Adrenal gland (tissue), 9 donors: ENCODE measurements at regions not wholly inside any gene's neighbourhood (a gene's known extent, or its start where the extent isn't known, plus 50 kb on each side); places are given as distances from the start of the nearest gene placed in this dataset.

Experiments used
- DNase-seq, 7 donors: peaks; one replicate each; pipeline ENCODE4 v3.0.0-alpha.2; 2019 to 2020
- H3K27ac ChIP-seq, 5 donors: fragments of 200-600 bp; sonication (generic) in 4 of 5; 1 replicate in 3 of 5; 2 replicates in 2 of 5; pipeline versions ENCODE4 v1.5.1 to v1.8.0; 2016 to 2020; ENCODE audit warnings: mild to moderate bottlenecking in 1 of 5
- H3K27me3 ChIP-seq: fragments of 200-600 bp; 2 replicates; pipeline ENCODE4 v1.8.0; 2021
- H3K36me3 ChIP-seq, 2 donors: fragments of 200-600 bp; replicated peaks in 1 of 2; 1 replicate in 1 of 2; 2 replicates in 1 of 2; pipeline versions ENCODE4 v1.5.1 to v1.8.0; 2018 to 2022
- H3K4me1 ChIP-seq, 2 donors: fragments of 200-600 bp; replicated peaks in 1 of 2; 1 replicate in 1 of 2; 2 replicates in 1 of 2; pipeline versions ENCODE4 v1.5.1 to v1.8.0; 2018 to 2021
- H3K4me3 ChIP-seq, 4 donors: fragments of 200-600 bp; sonication (generic) in 3 of 4; one replicate each; pipeline ENCODE4 v1.5.1; 2016 to 2018
- H3K9me3 ChIP-seq, 3 donors: fragments of 200-600 bp; sonication (generic) in 1 of 3; replicated peaks in 1 of 3; 1 replicate in 2 of 3; 2 replicates in 1 of 3; pipeline versions ENCODE4 v1.5.1 to v1.8.0; 2016 to 2021
- CTCF ChIP-seq, 6 experiments: fragments of 450-650 bp in 4 of 6; fragments of 200-600 bp in 2 of 6; sonication (generic) in 1 of 6; IDR thresholded peaks; 1 replicate in 5 of 6; 2 replicates in 1 of 6; pipeline versions ENCODE4 v1.5.1 to v1.8.0; 2016 to 2021; ENCODE audit warnings: antibody characterized with exemption in 6 of 6, mild to moderate bottlenecking in 2 of 6, moderate library complexity in 1 of 6
- POLR2A ChIP-seq, 2 donors: fragments of 450-650 bp; IDR thresholded peaks; one replicate each; pipeline ENCODE4 v1.6.1; 2017; ENCODE audit warnings: antibody characterized with exemption in 2 of 2, mild to moderate bottlenecking in 2 of 2, moderate library complexity in 1 of 2
- WGBS, 4 donors: extraction: QIAGEN DNeasy Blood & Tissue Kit in 2 of 4; methylation state at CpG; one replicate each; pipeline versions ENCODE4 v1.1.5 to v1.1.7; 2013 to 2017; 5-methylcytosine and 5-hydroxymethylcytosine counted together
- intact Hi-C, 2 donors: fragments of 100-400 bp; cut with DNase I; formaldehyde crosslinking; loops; one replicate each; pipeline versions ENCODE4 v1.14.1 to v1.15.0; 2022 to 2023
- donor health status: healthy with polysubstance abuse.
- donor health status: Bipolar disorder and iron deficiency.
- donor health status: DM: yes; HTN: yes; CAD: no.
- donor health status: DM: no; HTN: no; CAD: no.
- donor health status: DM: no; HTN: no; CAD: no.

GRCh38 chr21:19246018-19246417 lies 842.4 kb upstream of the TMPRSS15 start:
- no peaks in the 10 kb centered on the region for H3K36me3 ChIP-seq
- 95% methylated on average over 20 of the region's 20 CpGs for WGBS, 4 donors
- H3K4me1 ChIP-seq, result no peaks in the 10 kb centered on the region
- H3K9me3 ChIP-seq, result no peaks in the 10 kb centered on the region
- no peak for DNase-seq
- no peak overlapping the region for H3K4me3 ChIP-seq
- TF ChIP-seq CTCF (IDR thresholded peaks at IDR 0.05), result no peak
- no peak for TF ChIP-seq POLR2A (IDR thresholded peaks at IDR 0.05)
- H3K27ac ChIP-seq, result no peak overlapping the region
- intact Hi-C loops, result no loop called here
- no peaks in the 10 kb centered on the region for H3K27me3 ChIP-seq

GRCh38 chr21:19256934-19257660 lies 853.5 kb upstream of the TMPRSS15 start:
- no peaks in the 10 kb centered on the region for H3K4me1 ChIP-seq
- DNase-seq, result no peak
- H3K36me3 ChIP-seq, result no peaks in the 10 kb centered on the region
- H3K4me3 ChIP-seq, result no peak overlapping the region
- H3K27ac ChIP-seq, result no peak overlapping the region
- H3K9me3 ChIP-seq, result no peaks in the 10 kb centered on the region
- TF ChIP-seq CTCF (IDR thresholded peaks at IDR 0.05), result no peak
- TF ChIP-seq POLR2A (IDR thresholded peaks at IDR 0.05), result no peak
- intact Hi-C loops, result no loop called here
- 76 to 84% (median 80%) methylated on average over 4 of the region's 4 CpGs for WGBS, 4 donors
- H3K27me3 ChIP-seq, result no peaks in the 10 kb centered on the region

- Histone ChIP-seq H3K9me3 (no peaks in the 10 kb centered on the region), H3K4me3 (no peak overlapping the region), H3K36me3 (no peaks in the 10 kb centered on the region), H3K27ac (no peak overlapping the region), H3K27me3 (no peaks in the 10 kb centered on the region), H3K4me1 (no peaks in the 10 kb centered on the region)
- TF ChIP-seq CTCF (IDR thresholded peaks at IDR 0.05), result no peak
- TF ChIP-seq POLR2A (IDR thresholded peaks at IDR 0.05), result no peak
- intact Hi-C loops, result no loop called here
- no peak for DNase-seq
- 85 to 95% (median 90%) methylated on average over 9 to 10 of the region's 10 CpGs for whole genome bisulfite sequencing, 4 donors
Observed at GRCh38 chr21:19261731-19262376, 858.3 kb upstream of the TMPRSS15 start.

- Histone ChIP-seq H3K27ac (no peak overlapping the region), H3K4me3 (no peak overlapping the region), H3K4me1 (no peaks in the 10 kb centered on the region), H3K36me3 (no peaks in the 10 kb centered on the region), H3K27me3 (no peaks in the 10 kb centered on the region), H3K9me3 (no peaks in the 10 kb centered on the region)
- DNase-seq, result no peak
- WGBS, 4 donors, result 62 to 73% (median 68%) methylated on average over 3 of the region's 3 CpGs
- TF ChIP-seq POLR2A (IDR thresholded peaks at IDR 0.05), result no peak
- no peak for TF ChIP-seq CTCF (IDR thresholded peaks at IDR 0.05)
- intact Hi-C loops, result no loop called here
Observed at GRCh38 chr21:19266636-19267035, 863.1 kb upstream of the TMPRSS15 start.
